ENCODE measurements at regions not wholly inside any gene's neighbourhood (a gene's known extent, or its start where the extent isn't known, plus 50 kb on each side); places are given as distances from the start of the nearest gene placed in this dataset.

DNA sequence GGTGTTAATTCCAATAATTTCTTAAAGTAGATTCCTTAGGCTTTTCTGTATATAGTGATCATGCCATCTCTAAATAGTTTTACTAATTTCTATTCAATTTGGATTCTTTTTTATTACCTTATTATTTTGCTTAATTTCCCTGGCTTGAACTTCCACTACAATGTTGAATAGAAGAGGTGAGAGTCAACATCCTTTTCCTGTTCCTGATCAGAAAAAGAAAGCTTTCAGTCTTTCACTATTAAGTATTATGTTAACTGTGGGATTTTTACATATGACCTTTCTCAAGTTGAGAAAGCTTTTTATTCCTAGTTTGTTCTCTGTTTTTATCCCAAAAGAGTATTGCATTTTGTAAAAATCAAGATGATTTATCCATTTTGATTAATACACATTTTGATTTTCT is 574.5 kb upstream of the TLE4 start:
- no peak for TF ChIP-seq EZH2phosphoT487 (IDR thresholded peaks at IDR 0.05)
- TF ChIP-seq, protein P1, sequence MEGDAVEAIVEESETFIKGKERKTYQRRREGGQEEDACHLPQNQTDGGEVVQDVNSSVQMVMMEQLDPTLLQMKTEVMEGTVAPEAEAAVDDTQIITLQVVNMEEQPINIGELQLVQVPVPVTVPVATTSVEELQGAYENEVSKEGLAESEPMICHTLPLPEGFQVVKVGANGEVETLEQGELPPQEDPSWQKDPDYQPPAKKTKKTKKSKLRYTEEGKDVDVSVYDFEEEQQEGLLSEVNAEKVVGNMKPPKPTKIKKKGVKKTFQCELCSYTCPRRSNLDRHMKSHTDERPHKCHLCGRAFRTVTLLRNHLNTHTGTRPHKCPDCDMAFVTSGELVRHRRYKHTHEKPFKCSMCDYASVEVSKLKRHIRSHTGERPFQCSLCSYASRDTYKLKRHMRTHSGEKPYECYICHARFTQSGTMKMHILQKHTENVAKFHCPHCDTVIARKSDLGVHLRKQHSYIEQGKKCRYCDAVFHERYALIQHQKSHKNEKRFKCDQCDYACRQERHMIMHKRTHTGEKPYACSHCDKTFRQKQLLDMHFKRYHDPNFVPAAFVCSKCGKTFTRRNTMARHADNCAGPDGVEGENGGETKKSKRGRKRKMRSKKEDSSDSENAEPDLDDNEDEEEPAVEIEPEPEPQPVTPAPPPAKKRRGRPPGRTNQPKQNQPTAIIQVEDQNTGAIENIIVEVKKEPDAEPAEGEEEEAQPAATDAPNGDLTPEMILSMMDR (IDR thresholded peaks at IDR 0.05): no peak
- no peak for TF ChIP-seq EZH2 (IDR thresholded peaks at IDR 0.05)
- no peaks in the 10 kb centered on the region for H3K36me3 ChIP-seq
- H2AFZ ChIP-seq (replicated peaks): no peak overlapping the region
- no peaks in the 10 kb centered on the region for H3K79me2 ChIP-seq (ENCODE audit: low read depth)
- no peak overlapping the region for H3K4me2 ChIP-seq
- no peaks in the 10 kb centered on the region for H3K9me3 Mint-ChIP-seq
- peaks cover 2% of the 10 kb centered on the region for H3K4me1 Mint-ChIP-seq
- H3K36me3 Mint-ChIP-seq: no peaks in the 10 kb centered on the region
- no peak overlapping the region for H3K9ac ChIP-seq
- DNase-seq (ENCODE audit: low spot score): no peak
- H3K27me3 Mint-ChIP-seq (ENCODE audit: insufficient read depth, low read depth): no peaks in the 10 kb centered on the region
- H3K27ac Mint-ChIP-seq: no peak overlapping the region
- no peak overlapping the region for H3K27ac ChIP-seq
- no peaks in the 10 kb centered on the region for H3K27me3 ChIP-seq
- no peak overlapping the region for H3K4me3 ChIP-seq
- H3K4me3 Mint-ChIP-seq: no peak overlapping the region
- no peaks in the 10 kb centered on the region for H3K4me1 ChIP-seq
- H3K9me3 ChIP-seq (ENCODE audit: low read depth): no peaks in the 10 kb centered on the region
- no peaks in the 10 kb centered on the region for H4K20me1 ChIP-seq (ENCODE audit: low read depth)
- no peaks in the 10 kb centered on the region for H3F3A ChIP-seq (ENCODE audit: low read depth)

DNA sequence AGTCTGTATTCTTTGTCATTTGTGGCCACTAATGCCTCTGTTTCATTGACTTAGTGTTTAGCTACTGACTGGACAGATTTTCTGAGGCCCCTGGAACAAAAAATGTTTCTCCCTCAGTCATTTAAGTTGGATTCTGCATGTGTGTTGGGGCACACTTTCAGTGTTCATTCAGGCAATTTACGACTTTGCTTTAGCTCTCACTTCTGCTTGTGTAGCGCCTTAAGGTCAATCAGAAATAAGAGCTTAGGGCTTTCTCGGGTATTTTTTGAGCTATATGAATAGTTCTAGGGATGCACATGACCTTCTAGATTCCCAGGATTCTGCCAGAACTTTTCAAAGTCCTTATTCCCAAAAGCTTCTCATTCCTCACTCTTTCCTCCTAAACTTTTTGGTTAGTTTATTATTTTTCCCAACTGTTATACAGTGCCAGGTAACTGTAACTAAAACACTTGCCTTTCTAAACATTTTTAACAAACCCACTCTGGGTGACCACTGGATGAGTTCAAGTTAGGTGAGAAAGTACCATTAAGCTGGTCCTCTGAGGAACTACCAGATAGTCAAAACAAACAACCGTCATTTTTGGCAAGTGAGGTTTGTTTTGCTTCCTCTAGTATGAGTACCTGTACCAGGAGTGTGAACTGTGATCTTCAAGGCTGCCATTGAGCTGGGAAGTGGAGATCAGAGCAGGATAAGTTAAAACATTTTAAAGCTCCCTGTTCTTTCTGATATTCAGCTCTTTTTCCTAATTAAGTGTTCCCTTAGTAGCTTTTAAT is 571.3 kb upstream of the TLE4 start:
- H3K9me3 ChIP-seq (ENCODE audit: low read depth): no peaks in the 10 kb centered on the region
- no peaks in the 10 kb centered on the region for H3K27me3 ChIP-seq
- H3K4me2 ChIP-seq: no peak overlapping the region
- Mint-ChIP-seq H3K4me1 (no peaks in the 10 kb centered on the region), H3K9me3 (no peaks in the 10 kb centered on the region), H3K4me3 (no peak overlapping the region), H3K36me3 (no peaks in the 10 kb centered on the region), H3K27ac (no peak overlapping the region), H3K27me3 (ENCODE audit: insufficient read depth, low read depth) (peaks cover 4% of the 10 kb centered on the region)
- H3K27ac ChIP-seq: no peak overlapping the region
- no peaks in the 10 kb centered on the region for H3K36me3 ChIP-seq
- TF ChIP-seq EZH2phosphoT487 (IDR thresholded peaks at IDR 0.05): no peak
- TF ChIP-seq, protein P1 (IDR thresholded peaks at IDR 0.05): no peak
- no peak for TF ChIP-seq EZH2 (IDR thresholded peaks at IDR 0.05)
- no peaks in the 10 kb centered on the region for H4K20me1 ChIP-seq (ENCODE audit: low read depth)
- no peak overlapping the region for H3K4me3 ChIP-seq
- no peaks in the 10 kb centered on the region for H3K4me1 ChIP-seq
- DNase-seq (ENCODE audit: low spot score): no peak
- no peak overlapping the region for H2AFZ ChIP-seq (replicated peaks)
- H3K9ac ChIP-seq: no peak overlapping the region
- no peaks in the 10 kb centered on the region for H3K79me2 ChIP-seq (ENCODE audit: low read depth)
- H3F3A ChIP-seq (ENCODE audit: low read depth): no peaks in the 10 kb centered on the region

DNA sequence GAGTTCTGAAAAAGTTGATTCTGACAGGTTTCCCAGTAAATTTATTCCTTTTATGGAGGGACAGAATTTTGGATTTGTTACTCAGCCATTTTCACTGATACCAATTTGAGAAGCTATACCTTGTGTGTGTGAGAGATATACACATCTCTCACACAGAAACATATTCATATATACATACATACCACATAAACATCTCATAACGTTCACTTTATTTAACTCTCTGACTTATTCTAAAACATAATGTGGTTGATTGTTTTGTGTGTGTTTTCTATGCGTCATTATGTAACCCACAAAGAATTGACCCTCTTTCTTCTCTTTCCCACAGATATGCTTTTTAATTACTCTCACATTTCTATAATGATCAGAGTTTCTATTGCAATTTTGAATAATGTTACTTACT is 570.8 kb upstream of the TLE4 start:
- Histone ChIP-seq H3K9me3 (ENCODE audit: low read depth) (no peaks in the 10 kb centered on the region), H3K4me3 (no peak overlapping the region), H2AFZ (replicated peaks) (no peak overlapping the region), H3K9ac (no peak overlapping the region), H4K20me1 (ENCODE audit: low read depth) (no peaks in the 10 kb centered on the region), H3K27ac (no peak overlapping the region), H3K4me2 (no peak overlapping the region), H3K27me3 (no peaks in the 10 kb centered on the region), H3F3A (ENCODE audit: low read depth) (no peaks in the 10 kb centered on the region), H3K79me2 (ENCODE audit: low read depth) (no peaks in the 10 kb centered on the region), H3K36me3 (no peaks in the 10 kb centered on the region), H3K4me1 (no peaks in the 10 kb centered on the region)
- no peaks in the 10 kb centered on the region for H3K36me3 Mint-ChIP-seq
- DNase-seq (ENCODE audit: low spot score): no peak
- H3K4me1 Mint-ChIP-seq: no peaks in the 10 kb centered on the region
- TF ChIP-seq EZH2phosphoT487 (IDR thresholded peaks at IDR 0.05): no peak
- TF ChIP-seq EZH2 (IDR thresholded peaks at IDR 0.05): no peak
- TF ChIP-seq, protein P1 (IDR thresholded peaks at IDR 0.05): no peak
- H3K27ac Mint-ChIP-seq: no peak overlapping the region
- no peaks in the 10 kb centered on the region for H3K9me3 Mint-ChIP-seq
- H3K4me3 Mint-ChIP-seq: no peak overlapping the region
- H3K27me3 Mint-ChIP-seq (ENCODE audit: insufficient read depth, low read depth): peaks cover 4% of the 10 kb centered on the region
